ENCODE measurements at regions not wholly inside any gene's neighbourhood (a gene's known extent, or its start where the extent isn't known, plus 50 kb on each side); places are given as distances from the start of the nearest gene placed in this dataset.

- no peak for TF ChIP-seq HINFP (CRISPR knock-in tag; IDR thresholded peaks at IDR 0.05; ENCODE audit: low read depth)
- TF ChIP-seq ZNF407 (CRISPR knock-in tag; IDR thresholded peaks at IDR 0.05; ENCODE audit: not compliant biosample characterization) = no peak
- TF ChIP-seq SP5 (CRISPR knock-in tag; IDR thresholded peaks at IDR 0.05; ENCODE audit: borderline replicate concordance, low read depth) = 0 out of 2 replicates have a peak, but pooled peaks have one; percentile 25
- TF ChIP-seq ZNF569 (CRISPR knock-in tag; IDR thresholded peaks at IDR 0.05; ENCODE audit: borderline replicate concordance) = no peak
- TF ChIP-seq ZNF383 (CRISPR knock-in tag; IDR thresholded peaks at IDR 0.05; ENCODE audit: borderline replicate concordance) = no peak
- TF ChIP-seq FIP1L1 (IDR thresholded peaks at IDR 0.05; ENCODE audit: borderline replicate concordance, insufficient read depth, low read depth, low read length) = no peak
- peak; percentile 21 for TF ChIP-seq XRCC5 (optimal IDR thresholded peaks at IDR 0.05; ENCODE audit: low read length)
- no peak for TF ChIP-seq KMT2A (CRISPR knock-in tag; IDR thresholded peaks at IDR 0.05)
- no peak for TF ChIP-seq ZZZ3 (CRISPR knock-in tag; IDR thresholded peaks at IDR 0.05; ENCODE audit: borderline replicate concordance)
- TF ChIP-seq ZSCAN31 (CRISPR knock-in tag; IDR thresholded peaks at IDR 0.05; ENCODE audit: low read depth) = no peak
- TF ChIP-seq, protein P1, sequence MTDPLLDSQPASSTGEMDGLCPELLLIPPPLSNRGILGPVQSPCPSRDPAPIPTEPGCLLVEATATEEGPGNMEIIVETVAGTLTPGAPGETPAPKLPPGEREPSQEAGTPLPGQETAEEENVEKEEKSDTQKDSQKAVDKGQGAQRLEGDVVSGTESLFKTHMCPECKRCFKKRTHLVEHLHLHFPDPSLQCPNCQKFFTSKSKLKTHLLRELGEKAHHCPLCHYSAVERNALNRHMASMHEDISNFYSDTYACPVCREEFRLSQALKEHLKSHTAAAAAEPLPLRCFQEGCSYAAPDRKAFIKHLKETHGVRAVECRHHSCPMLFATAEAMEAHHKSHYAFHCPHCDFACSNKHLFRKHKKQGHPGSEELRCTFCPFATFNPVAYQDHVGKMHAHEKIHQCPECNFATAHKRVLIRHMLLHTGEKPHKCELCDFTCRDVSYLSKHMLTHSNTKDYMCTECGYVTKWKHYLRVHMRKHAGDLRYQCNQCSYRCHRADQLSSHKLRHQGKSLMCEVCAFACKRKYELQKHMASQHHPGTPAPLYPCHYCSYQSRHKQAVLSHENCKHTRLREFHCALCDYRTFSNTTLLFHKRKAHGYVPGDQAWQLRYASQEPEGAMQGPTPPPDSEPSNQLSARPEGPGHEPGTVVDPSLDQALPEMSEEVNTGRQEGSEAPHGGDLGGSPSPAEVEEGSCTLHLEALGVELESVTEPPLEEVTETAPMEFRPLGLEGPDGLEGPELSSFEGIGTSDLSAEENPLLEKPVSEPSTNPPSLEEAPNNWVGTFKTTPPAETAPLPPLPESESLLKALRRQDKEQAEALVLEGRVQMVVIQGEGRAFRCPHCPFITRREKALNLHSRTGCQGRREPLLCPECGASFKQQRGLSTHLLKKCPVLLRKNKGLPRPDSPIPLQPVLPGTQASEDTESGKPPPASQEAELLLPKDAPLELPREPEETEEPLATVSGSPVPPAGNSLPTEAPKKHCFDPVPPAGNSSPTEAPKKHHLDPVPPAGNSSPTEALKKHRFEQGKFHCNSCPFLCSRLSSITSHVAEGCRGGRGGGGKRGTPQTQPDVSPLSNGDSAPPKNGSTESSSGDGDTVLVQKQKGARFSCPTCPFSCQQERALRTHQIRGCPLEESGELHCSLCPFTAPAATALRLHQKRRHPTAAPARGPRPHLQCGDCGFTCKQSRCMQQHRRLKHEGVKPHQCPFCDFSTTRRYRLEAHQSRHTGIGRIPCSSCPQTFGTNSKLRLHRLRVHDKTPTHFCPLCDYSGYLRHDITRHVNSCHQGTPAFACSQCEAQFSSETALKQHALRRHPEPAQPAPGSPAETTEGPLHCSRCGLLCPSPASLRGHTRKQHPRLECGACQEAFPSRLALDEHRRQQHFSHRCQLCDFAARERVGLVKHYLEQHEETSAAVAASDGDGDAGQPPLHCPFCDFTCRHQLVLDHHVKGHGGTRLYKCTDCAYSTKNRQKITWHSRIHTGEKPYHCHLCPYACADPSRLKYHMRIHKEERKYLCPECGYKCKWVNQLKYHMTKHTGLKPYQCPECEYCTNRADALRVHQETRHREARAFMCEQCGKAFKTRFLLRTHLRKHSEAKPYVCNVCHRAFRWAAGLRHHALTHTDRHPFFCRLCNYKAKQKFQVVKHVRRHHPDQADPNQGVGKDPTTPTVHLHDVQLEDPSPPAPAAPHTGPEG (CRISPR knock-in tag; IDR thresholded peaks at IDR 0.05) = no peak
- no peak for TF ChIP-seq SMAD9 (CRISPR knock-in tag; IDR thresholded peaks at IDR 0.05)
- TF ChIP-seq CHD2 (IDR thresholded peaks at IDR 0.05; ENCODE audit: low read depth, low read length) = no peak
- TF ChIP-seq NFIC (IDR thresholded peaks at IDR 0.05; ENCODE audit: low read length) = peak; percentile 51; the same call in 1 of the 2 replicates
Measured at GRCh38 chr6:47134476-47135189, 92.5 kb upstream of the ADGRF1 start (continued).
